Duodenal mucosa (tissue), 2 donors: ENCODE measurements at regions not wholly inside any gene's neighbourhood (a gene's known extent, or its start where the extent isn't known, plus 50 kb on each side); places are given as distances from the start of the nearest gene placed in this dataset.
"Not testable (repeated sequence)": the region's sequence is repeated elsewhere in the genome, so short reads cannot be mapped to it uniquely, and the experiment has no call there.

ENCODE experiments used
- H3K27ac ChIP-seq: one replicate; pipeline ENCODE4 v1.7.0; 2013; ENCODE audit warnings: low read depth, low read length
- H3K27me3 ChIP-seq, 2 donors: one replicate each; pipeline ENCODE4 v1.7.0; 2013; ENCODE audit warnings: low read length in 2 of 2, control low read depth in 1 of 2; ENCODE audit not compliant: insufficient read depth in 2 of 2, control insufficient read depth in 1 of 2
- H3K36me3 ChIP-seq, 2 donors: one replicate each; pipeline ENCODE4 v1.7.0; 2013; ENCODE audit warnings: low read length in 2 of 2, control low read depth in 1 of 2; ENCODE audit not compliant: insufficient read depth in 2 of 2, control insufficient read depth in 1 of 2
- H3K4me1 ChIP-seq, 2 donors: one replicate each; pipeline ENCODE4 v1.7.0; 2013; ENCODE audit warnings: low read length in 2 of 2, control low read depth in 1 of 2; ENCODE audit not compliant: insufficient read depth in 2 of 2, control insufficient read depth in 1 of 2
- H3K4me3 ChIP-seq, 2 donors: one replicate each; pipeline ENCODE4 v1.7.0; 2013; ENCODE audit warnings: low read length in 2 of 2, low read depth in 1 of 2
- H3K9ac ChIP-seq, 2 donors: one replicate each; pipeline ENCODE4 v1.7.0; 2013; ENCODE audit warnings: low read length in 2 of 2, low read depth in 1 of 2
- H3K9me3 ChIP-seq, 2 donors: one replicate each; pipeline ENCODE4 v1.7.0; 2013; ENCODE audit warnings: low read length in 2 of 2, control low read depth in 1 of 2; ENCODE audit not compliant: control insufficient read depth in 1 of 2

DNA sequence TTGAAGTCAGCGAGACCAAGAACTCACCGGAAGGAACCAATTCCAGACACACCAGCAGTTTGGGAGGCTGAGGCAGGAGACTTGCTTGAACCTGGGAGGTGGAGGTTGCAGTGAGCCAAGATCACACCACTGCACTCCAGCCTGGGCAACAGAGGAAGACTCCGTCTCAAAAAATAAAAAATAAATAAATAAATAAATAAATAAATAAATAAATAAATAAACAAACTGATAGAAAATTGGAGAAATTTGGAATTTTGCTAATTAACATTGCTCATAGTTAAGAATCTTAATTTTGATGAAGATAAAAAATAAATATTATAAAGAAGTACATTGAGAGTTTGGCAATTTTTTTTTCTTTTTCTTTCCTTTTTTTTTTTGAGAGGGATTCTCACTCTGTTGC, 1216.2 kb downstream of the TECRL start:
- not testable (repeated sequence) for H3K9me3 ChIP-seq, H3K36me3 ChIP-seq, H3K27me3 ChIP-seq

DNA sequence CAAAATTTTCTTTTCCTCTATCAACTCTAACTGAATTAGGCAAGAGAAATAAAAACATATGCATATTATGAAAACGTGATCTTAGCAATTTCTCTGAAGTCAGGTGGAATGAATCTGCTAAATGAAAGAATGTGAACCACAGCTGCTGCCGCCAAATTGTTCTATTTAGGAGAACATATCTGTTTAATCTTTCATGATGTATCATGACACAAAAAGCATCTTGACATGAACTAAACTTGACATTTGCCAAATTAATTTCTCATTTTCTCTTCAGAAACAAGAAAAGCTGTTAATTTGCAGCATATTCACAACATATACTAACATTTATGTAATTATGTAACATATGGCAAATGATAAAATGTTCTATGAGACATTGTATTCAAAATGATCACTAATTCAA, 1237.9 kb downstream of the TECRL start:
- Histone ChIP-seq H3K4me3 (no peak overlapping the region), H3K27me3 (no peaks in the 10 kb centered on the region), H3K4me1 (no peaks in the 10 kb centered on the region), H3K9ac (no peak overlapping the region), H3K36me3 (no peaks in the 10 kb centered on the region), H3K27ac (no peak overlapping the region), H3K9me3 (peaks cover 0 to 7% of the 10 kb centered on the region in 2 donors)

More for the DNA sequence above, 1216.2 kb downstream of the TECRL start:
- not testable (repeated sequence) for H3K4me3 ChIP-seq, H3K4me1 ChIP-seq, H3K27ac ChIP-seq, H3K9ac ChIP-seq

- H3K27me3 ChIP-seq = no peaks in the 10 kb centered on the region
- H3K4me1 ChIP-seq = no peaks in the 10 kb centered on the region
- H3K36me3 ChIP-seq = no peaks in the 10 kb centered on the region
- H3K27ac ChIP-seq = no peak overlapping the region
- peaks cover 0 to 7% of the 10 kb centered on the region in 2 donors for H3K9me3 ChIP-seq
- H3K4me3 ChIP-seq = no peak overlapping the region
- no peak overlapping the region for H3K9ac ChIP-seq
Observed at GRCh38 chr4:63170923-63171322, 1238.3 kb downstream of the TECRL start.

GRCh38 chr4:63169836-63170235, 1239.4 kb downstream of the TECRL start:
- H3K9me3 ChIP-seq = peaks cover 0 to 7% of the 10 kb centered on the region in 2 donors
- H3K4me1 ChIP-seq = no peaks in the 10 kb centered on the region
- H3K27ac ChIP-seq = no peak overlapping the region
- no peak overlapping the region for H3K9ac ChIP-seq
- no peaks in the 10 kb centered on the region for H3K27me3 ChIP-seq
- H3K36me3 ChIP-seq = no peaks in the 10 kb centered on the region
- no peak overlapping the region for H3K4me3 ChIP-seq

DNA sequence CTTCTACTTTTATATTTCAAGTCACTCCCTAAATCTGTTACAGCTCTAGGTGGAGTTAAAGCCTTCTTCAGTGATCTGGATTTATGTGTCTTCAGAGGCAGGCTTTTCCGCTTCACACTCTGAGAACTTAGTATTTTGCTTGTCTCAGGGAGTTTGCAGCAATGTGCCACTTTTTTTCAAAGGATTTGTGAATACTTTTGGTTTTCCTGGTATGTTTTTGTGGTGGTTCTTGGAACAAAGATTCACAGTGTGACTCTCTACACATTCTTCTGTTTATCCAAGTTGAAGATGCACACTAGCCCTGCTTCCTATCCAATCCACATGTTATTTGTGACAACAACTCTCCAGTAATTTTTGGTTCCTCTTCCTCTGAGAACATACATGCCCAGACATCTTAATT, 1253.7 kb downstream of the TECRL start:
- peaks cover 9 to 11% of the 10 kb centered on the region in 2 donors for H3K9me3 ChIP-seq

DNA sequence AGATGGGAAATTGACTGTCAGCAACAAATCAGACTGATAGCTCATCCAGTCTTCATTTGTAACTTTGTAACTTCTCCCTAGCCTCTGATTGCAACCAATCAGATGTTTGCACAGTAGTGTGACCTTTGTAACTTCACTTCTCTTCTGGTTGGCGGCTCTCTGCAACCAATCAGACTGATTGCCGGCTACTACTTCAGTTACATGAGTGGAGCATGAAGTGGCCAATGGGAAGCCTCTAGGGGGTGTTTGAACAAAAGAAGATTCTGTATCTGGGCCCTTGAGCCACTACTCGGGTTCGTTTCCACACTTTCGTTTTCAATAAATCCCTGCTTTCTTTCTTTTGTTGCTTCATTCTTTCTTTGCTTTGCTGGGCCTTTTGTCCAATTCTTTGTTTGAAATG, 1285.8 kb downstream of the TECRL start:
- Histone ChIP-seq H3K27ac (no peak overlapping the region), H3K4me3 (no peak overlapping the region), H3K4me1 (no peaks in the 10 kb centered on the region), H3K27me3 (no peaks in the 10 kb centered on the region), H3K9me3 (peaks cover 2 to 12% of the 10 kb centered on the region in 2 donors), H3K9ac (no peak overlapping the region), H3K36me3 (no peaks in the 10 kb centered on the region)

More for the DNA sequence above, 1253.7 kb downstream of the TECRL start:
- Histone ChIP-seq H3K36me3 (no peaks in the 10 kb centered on the region), H3K9ac (no peak overlapping the region), H3K27me3 (no peaks in the 10 kb centered on the region), H3K27ac (no peak overlapping the region), H3K4me3 (no peak overlapping the region), H3K4me1 (no peaks in the 10 kb centered on the region)

- Histone ChIP-seq H3K4me1 (no peaks in the 10 kb centered on the region), H3K9ac (no peak overlapping the region), H3K9me3 (peaks cover 2 to 12% of the 10 kb centered on the region in 2 donors), H3K36me3 (no peaks in the 10 kb centered on the region), H3K27me3 (no peaks in the 10 kb centered on the region), H3K27ac (no peak overlapping the region), H3K4me3 (no peak overlapping the region)
Observed at GRCh38 chr4:63122955-63123354, 1286.3 kb downstream of the TECRL start.

DNA sequence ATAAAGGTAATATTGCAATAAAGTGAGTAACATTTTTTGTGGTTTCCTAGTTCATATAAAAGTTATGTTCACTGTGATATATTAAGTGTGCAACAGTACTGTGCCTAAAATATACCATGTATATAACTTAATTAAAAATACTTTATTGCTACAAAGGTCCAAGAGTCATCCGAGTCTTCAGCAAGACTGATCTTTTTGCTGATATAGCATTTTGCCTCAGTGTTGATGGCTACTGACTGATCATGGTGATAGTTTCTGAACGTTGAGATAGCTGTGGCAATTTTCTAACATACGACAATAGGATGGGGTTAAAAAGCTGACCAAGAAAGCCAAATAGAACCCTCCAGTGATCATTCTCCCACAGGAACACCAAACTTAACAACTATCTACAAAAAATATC, 1302.7 kb downstream of the TECRL start:
- Histone ChIP-seq H3K27me3 (no peaks in the 10 kb centered on the region), H3K27ac (no peak overlapping the region), H3K9me3 (no peaks in the 10 kb centered on the region), H3K4me1 (no peaks in the 10 kb centered on the region), H3K36me3 (no peaks in the 10 kb centered on the region), H3K9ac (no peak overlapping the region), H3K4me3 (no peak overlapping the region)

GRCh38 chr4:63105839-63106238, 1303.4 kb downstream of the TECRL start:
- Histone ChIP-seq H3K36me3 (no peaks in the 10 kb centered on the region), H3K27ac (no peak overlapping the region), H3K9ac (no peak overlapping the region), H3K27me3 (no peaks in the 10 kb centered on the region), H3K9me3 (no peaks in the 10 kb centered on the region), H3K4me3 (no peak overlapping the region), H3K4me1 (no peaks in the 10 kb centered on the region)

- no peaks in the 10 kb centered on the region for H3K27me3 ChIP-seq
- no peaks in the 10 kb centered on the region for H3K36me3 ChIP-seq
- no peak overlapping the region for H3K9ac ChIP-seq
- no peaks in the 10 kb centered on the region for H3K4me1 ChIP-seq
- H3K4me3 ChIP-seq = no peak overlapping the region
- H3K27ac ChIP-seq = no peak overlapping the region
- H3K9me3 ChIP-seq = peaks cover 0 to 3% of the 10 kb centered on the region in 2 donors
Observed at GRCh38 chr4:63090641-63091040, 1318.6 kb downstream of the TECRL start.

DNA sequence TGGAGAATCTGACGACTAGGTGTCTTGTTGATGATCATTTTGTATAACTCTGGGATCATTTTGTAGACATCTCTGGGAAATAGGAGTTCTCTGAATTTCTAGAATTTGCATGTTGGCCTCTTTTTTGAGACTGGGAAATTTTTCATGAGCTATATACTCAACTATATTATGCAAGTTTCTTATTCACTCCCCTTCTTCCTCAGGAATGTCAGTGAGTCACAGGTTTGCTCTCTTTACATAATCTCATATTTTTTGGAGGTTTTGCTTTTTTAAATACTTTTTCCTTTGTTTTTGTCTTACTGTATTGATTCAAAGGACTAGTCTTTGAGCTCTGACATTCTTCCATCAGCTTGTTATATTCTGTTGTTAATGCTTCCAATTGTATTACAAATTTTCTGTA, 1324.2 kb downstream of the TECRL start:
- Histone ChIP-seq H3K4me3 (no peak overlapping the region), H3K27me3 (no peaks in the 10 kb centered on the region), H3K4me1 (no peaks in the 10 kb centered on the region), H3K36me3 (no peaks in the 10 kb centered on the region), H3K27ac (no peak overlapping the region), H3K9me3 (peaks cover 5 to 6% of the 10 kb centered on the region in 2 donors), H3K9ac (no peak overlapping the region)
